Epithelial cell of proximal tubule (primary cell): ENCODE measurements at regions not wholly inside any gene's neighbourhood (a gene's known extent, or its start where the extent isn't known, plus 50 kb on each side); places are given as distances from the start of the nearest gene placed in this dataset.

Experiments used
- DNase-seq: peaks from one replicate; pipeline ENCODE4 v3.0.0-alpha.2; 2011; ENCODE audit warnings: low read depth
- H3K4me3 ChIP-seq: 2 replicates; pipeline ENCODE4 v1.5.1; 2011; ENCODE audit warnings: low read depth, mild to moderate bottlenecking, low read length
- TF ChIP-seq, protein P1 (sequence below): conservative IDR thresholded peaks from 2 replicates; pipeline ENCODE4 v1.5.1; 2012; ENCODE audit warnings: low read depth, mild to moderate bottlenecking, low read length

DNA sequence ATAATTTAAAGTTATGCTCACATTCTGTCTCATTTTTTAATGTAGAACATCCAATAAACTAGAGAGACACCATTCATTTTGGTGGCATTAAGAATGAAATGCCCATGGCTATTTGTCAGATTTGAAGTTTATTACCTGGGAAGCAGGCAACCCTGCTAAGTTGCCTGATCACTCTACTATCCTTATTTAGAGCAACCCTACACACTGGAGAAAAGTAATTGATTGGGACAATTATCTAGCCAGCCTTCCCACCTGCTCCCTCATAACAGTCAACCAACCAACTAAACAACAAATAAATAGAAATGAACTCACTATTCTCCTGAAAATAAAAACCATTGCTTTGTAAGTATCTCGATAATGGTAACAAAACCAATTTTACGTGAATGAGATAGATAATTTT, 1129.0 kb upstream of the TENM4 start:
- TF ChIP-seq, protein P1, sequence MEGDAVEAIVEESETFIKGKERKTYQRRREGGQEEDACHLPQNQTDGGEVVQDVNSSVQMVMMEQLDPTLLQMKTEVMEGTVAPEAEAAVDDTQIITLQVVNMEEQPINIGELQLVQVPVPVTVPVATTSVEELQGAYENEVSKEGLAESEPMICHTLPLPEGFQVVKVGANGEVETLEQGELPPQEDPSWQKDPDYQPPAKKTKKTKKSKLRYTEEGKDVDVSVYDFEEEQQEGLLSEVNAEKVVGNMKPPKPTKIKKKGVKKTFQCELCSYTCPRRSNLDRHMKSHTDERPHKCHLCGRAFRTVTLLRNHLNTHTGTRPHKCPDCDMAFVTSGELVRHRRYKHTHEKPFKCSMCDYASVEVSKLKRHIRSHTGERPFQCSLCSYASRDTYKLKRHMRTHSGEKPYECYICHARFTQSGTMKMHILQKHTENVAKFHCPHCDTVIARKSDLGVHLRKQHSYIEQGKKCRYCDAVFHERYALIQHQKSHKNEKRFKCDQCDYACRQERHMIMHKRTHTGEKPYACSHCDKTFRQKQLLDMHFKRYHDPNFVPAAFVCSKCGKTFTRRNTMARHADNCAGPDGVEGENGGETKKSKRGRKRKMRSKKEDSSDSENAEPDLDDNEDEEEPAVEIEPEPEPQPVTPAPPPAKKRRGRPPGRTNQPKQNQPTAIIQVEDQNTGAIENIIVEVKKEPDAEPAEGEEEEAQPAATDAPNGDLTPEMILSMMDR: no peak
- DNase-seq: no peak
- H3K4me3 ChIP-seq: no peak overlapping the region

DNA sequence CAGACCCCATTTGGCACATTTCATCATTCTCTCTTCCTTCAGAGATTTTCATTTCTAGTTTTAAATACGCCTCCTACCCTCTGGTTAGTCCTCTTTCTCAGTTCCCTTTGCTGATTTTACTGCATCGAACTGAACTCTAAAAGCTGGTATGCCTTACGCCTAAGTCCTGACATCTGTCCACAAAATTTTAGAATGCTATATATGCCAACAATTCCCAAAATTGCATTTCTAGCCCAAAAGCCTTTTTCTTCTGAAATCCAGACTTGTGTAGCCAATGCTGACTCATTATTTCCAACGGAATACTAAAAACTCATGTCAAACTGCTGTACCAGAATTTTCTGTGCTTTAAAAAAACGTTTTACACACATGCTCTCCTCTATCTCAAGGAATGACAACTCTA, 1124.4 kb upstream of the TENM4 start:
- TF ChIP-seq, protein P1: no peak
- no peak for DNase-seq
- H3K4me3 ChIP-seq: no peak overlapping the region

DNA sequence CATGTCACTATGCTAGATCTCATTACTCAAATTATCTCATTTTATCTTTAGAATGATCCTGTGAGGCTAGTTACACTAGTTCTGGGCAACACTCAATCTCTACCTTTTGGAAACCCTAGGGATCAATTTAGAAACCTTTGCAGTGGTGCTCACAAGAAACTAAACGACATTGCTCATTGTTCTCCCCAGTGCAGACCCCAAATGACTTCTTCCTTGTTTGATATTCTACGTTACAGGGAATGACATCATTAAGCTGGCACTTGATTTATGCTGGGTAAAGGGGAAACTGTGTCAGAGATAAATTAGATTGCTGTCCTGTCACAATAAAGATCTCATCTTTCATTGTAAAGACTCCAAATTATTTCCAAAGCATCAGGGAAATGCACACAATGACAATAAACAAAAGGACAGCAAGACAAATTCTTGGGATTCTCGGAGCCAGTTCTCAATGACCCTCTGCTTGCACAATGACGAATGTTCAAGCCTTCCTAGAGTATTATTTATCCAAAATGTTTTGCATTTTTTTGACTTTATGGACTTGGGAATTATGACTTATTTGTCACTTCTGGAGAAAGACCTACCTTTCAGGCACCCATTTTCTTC, 1121.8 kb upstream of the TENM4 start:
- DNase-seq: no peak
- H3K4me3 ChIP-seq: no peak overlapping the region
- TF ChIP-seq, protein P1: no peak

DNA sequence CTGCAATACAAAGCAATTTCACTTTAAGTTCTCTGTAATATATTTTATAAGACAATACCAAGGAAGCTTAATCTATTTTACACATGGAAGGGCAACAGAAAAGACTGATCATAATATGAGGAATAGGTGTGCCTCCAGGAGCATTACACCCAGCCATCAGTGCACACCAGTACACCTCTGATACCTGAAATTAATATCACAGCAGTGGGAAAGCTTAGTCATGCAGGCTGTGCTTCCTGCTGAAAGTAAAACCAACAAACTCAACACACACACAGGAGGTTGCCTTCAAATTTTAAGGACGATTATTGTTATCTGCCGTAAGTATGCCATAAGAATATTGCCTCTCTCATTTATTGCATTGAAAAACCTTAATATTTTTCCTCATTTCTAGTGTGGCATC, 1119.1 kb upstream of the TENM4 start:
- TF ChIP-seq, protein P1: no peak
- no peak overlapping the region for H3K4me3 ChIP-seq
- no peak for DNase-seq

DNA sequence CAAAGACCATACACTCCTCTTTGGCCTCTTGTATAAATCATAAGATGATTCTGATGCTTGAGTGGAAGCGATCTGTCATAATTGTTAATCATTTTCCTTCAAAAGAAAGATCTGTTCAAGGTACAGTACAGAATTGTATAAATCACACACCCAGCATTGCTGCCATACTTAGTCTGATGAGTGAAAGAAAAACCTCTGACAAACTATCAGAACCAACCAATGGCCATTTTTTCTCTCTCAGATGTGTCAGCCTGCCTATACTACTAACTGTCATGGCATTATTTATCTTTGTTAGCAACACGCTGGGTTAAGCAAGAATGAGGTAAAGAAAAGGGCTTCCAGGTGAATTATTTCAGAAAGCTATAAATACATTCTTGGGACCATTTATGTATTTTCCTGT, 1112.7 kb upstream of the TENM4 start:
- no peak for DNase-seq
- TF ChIP-seq, protein P1: no peak
- no peak overlapping the region for H3K4me3 ChIP-seq

DNA sequence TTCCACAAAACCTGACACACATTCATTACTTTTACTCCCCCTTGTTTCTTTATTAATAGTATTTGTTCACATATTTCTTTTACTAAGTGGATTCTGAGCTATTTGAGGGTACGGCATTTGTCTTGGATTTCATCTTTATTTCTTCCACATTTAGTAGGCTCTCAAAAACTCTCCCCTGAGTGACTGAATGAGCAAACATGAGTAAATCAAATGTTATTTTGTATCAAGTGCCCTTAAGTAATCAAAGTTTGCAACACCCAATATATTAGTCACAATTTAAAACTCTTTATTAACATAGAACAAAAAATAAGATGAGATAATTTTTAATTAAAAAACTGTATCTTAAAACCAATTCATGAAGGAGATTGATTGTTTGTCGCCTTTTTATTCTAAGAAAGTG, 1101.9 kb upstream of the TENM4 start:
- H3K4me3 ChIP-seq: no peak overlapping the region
- TF ChIP-seq, protein P1: no peak
- no peak for DNase-seq

DNA sequence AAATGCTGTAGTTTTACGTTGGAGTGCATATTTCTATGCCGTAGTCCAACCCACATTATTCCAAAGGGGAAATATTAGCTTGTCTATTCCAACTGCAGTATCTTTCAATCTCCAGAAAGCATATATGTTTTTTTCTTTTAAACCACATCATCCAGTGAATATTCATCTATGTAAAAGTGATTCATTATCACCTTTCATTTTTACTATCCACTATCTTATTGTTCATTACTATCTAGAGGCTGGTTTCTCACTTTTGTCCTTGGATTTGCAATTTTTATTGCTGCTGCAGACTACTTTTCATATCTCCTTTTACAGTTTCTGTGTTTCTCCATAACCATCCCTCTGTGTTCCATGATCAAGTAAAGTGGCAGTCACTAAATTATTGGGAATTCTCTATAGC, 1097.2 kb upstream of the TENM4 start:
- no peak overlapping the region for H3K4me3 ChIP-seq
- DNase-seq: no peak
- TF ChIP-seq, protein P1: no peak
